Cardiac muscle cell (in vitro differentiated cells and primary cell): ENCODE measurements at regions not wholly inside any gene's neighbourhood (a gene's known extent, or its start where the extent isn't known, plus 50 kb on each side); places are given as distances from the start of the nearest gene placed in this dataset.

Source experiments
- DNase-seq, 2 donors: peaks; one replicate each; pipeline versions ENCODE4 v3.0.0 to v3.0.0-alpha.2; 2010 to 2017; ENCODE audit warnings: low read depth in 1 of 2, low spot score in 1 of 2
- H3K27ac ChIP-seq: fragments of 200-600 bp; sonication (generic); 2 replicates; pipeline ENCODE4 v1.5.1; 2016
- H3K27me3 ChIP-seq: fragments of 200-600 bp; sonication (generic); 2 replicates; pipeline ENCODE4 v1.6.0; 2016; ENCODE audit warnings: control low read depth
- H3K36me3 ChIP-seq: fragments of 200-600 bp; sonication (generic); 2 replicates; pipeline ENCODE4 v1.5.1; 2016; ENCODE audit warnings: control low read depth
- H3K4me1 ChIP-seq: fragments of 200-600 bp; sonication (generic); 2 replicates; pipeline ENCODE4 v1.8.1; 2017; ENCODE audit warnings: low read depth, mild to moderate bottlenecking, mixed run types
- H3K4me3 ChIP-seq: fragments of 200-600 bp; sonication (generic); 2 replicates; pipeline ENCODE4 v1.5.1; 2016; ENCODE audit warnings: mild to moderate bottlenecking
- H3K9me3 ChIP-seq: fragments of 200-600 bp; sonication (generic); 2 replicates; pipeline ENCODE4 v1.5.1; 2017; ENCODE audit warnings: low read depth, mild to moderate bottlenecking, control low read depth
- TF ChIP-seq, protein P1 (sequence below): IDR thresholded peaks from 2 replicates; pipeline ENCODE4 v1.5.1; 2012; ENCODE audit warnings: low read depth, mild to moderate bottlenecking, low read length

GRCh38 chr12:88889326-88890110, 309.2 kb upstream of the KITLG start:
- peak in 1 of 2 donors; percentile 65 for DNase-seq
- H3K4me1 ChIP-seq: no peaks in the 10 kb centered on the region
- TF ChIP-seq, protein P1, sequence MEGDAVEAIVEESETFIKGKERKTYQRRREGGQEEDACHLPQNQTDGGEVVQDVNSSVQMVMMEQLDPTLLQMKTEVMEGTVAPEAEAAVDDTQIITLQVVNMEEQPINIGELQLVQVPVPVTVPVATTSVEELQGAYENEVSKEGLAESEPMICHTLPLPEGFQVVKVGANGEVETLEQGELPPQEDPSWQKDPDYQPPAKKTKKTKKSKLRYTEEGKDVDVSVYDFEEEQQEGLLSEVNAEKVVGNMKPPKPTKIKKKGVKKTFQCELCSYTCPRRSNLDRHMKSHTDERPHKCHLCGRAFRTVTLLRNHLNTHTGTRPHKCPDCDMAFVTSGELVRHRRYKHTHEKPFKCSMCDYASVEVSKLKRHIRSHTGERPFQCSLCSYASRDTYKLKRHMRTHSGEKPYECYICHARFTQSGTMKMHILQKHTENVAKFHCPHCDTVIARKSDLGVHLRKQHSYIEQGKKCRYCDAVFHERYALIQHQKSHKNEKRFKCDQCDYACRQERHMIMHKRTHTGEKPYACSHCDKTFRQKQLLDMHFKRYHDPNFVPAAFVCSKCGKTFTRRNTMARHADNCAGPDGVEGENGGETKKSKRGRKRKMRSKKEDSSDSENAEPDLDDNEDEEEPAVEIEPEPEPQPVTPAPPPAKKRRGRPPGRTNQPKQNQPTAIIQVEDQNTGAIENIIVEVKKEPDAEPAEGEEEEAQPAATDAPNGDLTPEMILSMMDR: no peak
- no peaks in the 10 kb centered on the region for H3K9me3 ChIP-seq
- H3K36me3 ChIP-seq: no peaks in the 10 kb centered on the region
- H3K27ac ChIP-seq: no peak overlapping the region
- H3K27me3 ChIP-seq: no peaks in the 10 kb centered on the region
- no peak overlapping the region for H3K4me3 ChIP-seq

DNA sequence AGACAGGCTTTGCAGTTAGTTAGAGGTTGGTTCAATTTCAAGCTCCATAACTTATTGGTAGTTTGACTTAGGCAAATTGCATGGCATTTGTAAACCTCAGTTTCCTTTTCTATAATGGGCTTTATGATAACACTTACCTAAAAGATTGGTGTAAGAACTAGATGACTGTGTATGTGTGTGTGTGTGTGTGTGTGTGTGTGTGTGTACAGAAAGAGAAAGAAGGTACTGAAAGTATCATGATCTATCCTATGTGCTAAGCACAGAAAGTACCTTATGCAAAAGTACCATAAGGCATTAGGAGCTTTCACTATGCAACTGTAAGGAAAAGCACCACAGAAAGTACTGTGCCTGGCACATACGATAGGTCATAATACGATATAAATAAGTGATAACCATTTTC, 304.3 kb upstream of the KITLG start:
- no peak for DNase-seq
- TF ChIP-seq, protein P1: no peak
- H3K9me3 ChIP-seq: no peaks in the 10 kb centered on the region
- no peaks in the 10 kb centered on the region for H3K4me1 ChIP-seq
- no peaks in the 10 kb centered on the region for H3K27me3 ChIP-seq
- H3K4me3 ChIP-seq: no peak overlapping the region
- H3K27ac ChIP-seq: no peak overlapping the region
- no peaks in the 10 kb centered on the region for H3K36me3 ChIP-seq

- Histone ChIP-seq H3K9me3 (no peaks in the 10 kb centered on the region), H3K36me3 (no peaks in the 10 kb centered on the region), H3K27me3 (no peaks in the 10 kb centered on the region), H3K4me3 (no peak overlapping the region), H3K4me1 (no peaks in the 10 kb centered on the region), H3K27ac (no peak overlapping the region)
- no peak for DNase-seq
- TF ChIP-seq, protein P1: no peak
These were observed 302.4 kb upstream of the KITLG start for GRCh38 chr12:88882662-88883061.

DNA sequence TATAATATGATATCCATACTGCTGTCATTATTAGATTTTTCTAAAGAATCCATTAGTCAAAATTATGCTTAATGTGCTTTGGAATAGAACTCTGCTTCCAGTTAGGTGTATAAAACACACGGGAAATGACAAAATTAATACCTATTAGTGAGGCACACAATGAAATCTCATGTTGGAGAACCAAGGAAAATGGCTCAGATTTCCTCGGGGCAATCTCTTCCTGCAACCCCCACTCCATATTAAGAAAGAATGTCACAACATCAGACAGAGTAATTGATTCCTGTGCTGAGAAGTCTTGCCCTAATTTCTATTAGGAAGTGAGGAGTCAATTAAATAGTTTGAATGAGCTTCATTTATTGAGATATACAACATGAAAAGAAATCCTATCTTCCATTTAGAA, 299.8 kb upstream of the KITLG start:
- H3K27me3 ChIP-seq: no peaks in the 10 kb centered on the region
- H3K27ac ChIP-seq: no peak overlapping the region
- H3K9me3 ChIP-seq: no peaks in the 10 kb centered on the region
- no peak overlapping the region for H3K4me3 ChIP-seq
- H3K4me1 ChIP-seq: no peaks in the 10 kb centered on the region
- DNase-seq: no peak
- TF ChIP-seq, protein P1: no peak
- H3K36me3 ChIP-seq: no peaks in the 10 kb centered on the region

DNA sequence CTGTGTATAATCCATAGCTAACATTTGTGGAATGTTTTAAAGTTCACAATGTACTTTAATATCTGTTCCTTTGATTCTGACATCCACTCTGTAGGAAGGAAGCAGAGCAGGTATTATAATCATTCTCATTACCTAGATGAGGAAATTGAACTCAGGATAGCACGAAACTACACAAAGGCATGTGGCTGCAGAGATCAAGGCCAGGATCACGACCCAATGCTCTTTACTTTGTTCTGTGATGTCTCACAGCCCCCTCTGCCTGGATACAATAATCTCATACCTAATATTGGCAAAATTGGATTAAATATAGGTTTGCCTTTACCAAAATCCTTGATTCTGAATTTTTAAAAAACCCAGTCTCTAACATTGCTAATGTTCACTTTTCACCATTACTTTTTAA, 298.0 kb upstream of the KITLG start:
- H3K36me3 ChIP-seq: no peaks in the 10 kb centered on the region
- no peaks in the 10 kb centered on the region for H3K9me3 ChIP-seq
- no peaks in the 10 kb centered on the region for H3K27me3 ChIP-seq
- no peaks in the 10 kb centered on the region for H3K4me1 ChIP-seq
- H3K4me3 ChIP-seq: no peak overlapping the region
- no peak for DNase-seq
- TF ChIP-seq, protein P1: no peak
- H3K27ac ChIP-seq: no peak overlapping the region
